Naive thymus-derived CD4-positive, alpha-beta T cell (primary cell): ENCODE measurements at regions not wholly inside any gene's neighbourhood (a gene's known extent, or its start where the extent isn't known, plus 50 kb on each side); places are given as distances from the start of the nearest gene placed in this dataset.

Experiments
- ATAC-seq: fragments of 150-1000 bp; cut with Tn5 transposase; 2 replicates; pipeline ENCODE4 v1.10.0; 2021; ENCODE audit warnings: mild to moderate bottlenecking, moderate library complexity
- CTCF ChIA-PET: fragments of 350-600 bp; sonication (Branson Sonifier 250); formaldehyde crosslinking; loops from one replicate; lab custom pipeline; 2021; ENCODE audit warnings: antibody characterized with exemption; lab: Charles Lee
- POLR2A ChIA-PET: fragments of 350-600 bp; sonication (Branson Sonifier 250); formaldehyde crosslinking; loops from one replicate; lab custom pipeline; 2021; ENCODE audit warnings: antibody characterized with exemption, inconsistent platforms; lab: Charles Lee
- DNase-seq, 9 donors: peaks; one replicate each; pipeline versions ENCODE4 v3.0.0 to v3.0.0-alpha.2; 2020 to 2022; ENCODE audit warnings: mixed read lengths in 1 of 9
- H3K27ac ChIP-seq: one replicate; pipeline ENCODE4 v1.7.0; 2013; ENCODE audit warnings: mild to moderate bottlenecking, low read depth, low read length, moderate library complexity
- H3K27me3 ChIP-seq, 2 donors: one replicate each; pipeline ENCODE4 v1.7.0; 2013; ENCODE audit warnings: low read length in 2 of 2, mild to moderate bottlenecking in 2 of 2, moderate library complexity in 2 of 2; ENCODE audit not compliant: control insufficient read depth in 2 of 2, insufficient read depth in 2 of 2
- H3K36me3 ChIP-seq, 3 experiments: 1 replicate in 2 of 3; 2 replicates in 1 of 3; pipeline ENCODE4 v1.7.0; 2013; ENCODE audit warnings: low read length in 3 of 3, mild to moderate bottlenecking in 3 of 3, moderate library complexity in 1 of 3; ENCODE audit not compliant: insufficient read depth in 3 of 3, control insufficient read depth in 2 of 3
- H3K4me1 ChIP-seq, 2 donors: one replicate each; pipeline ENCODE4 v1.7.0; 2013; ENCODE audit warnings: low read length in 2 of 2, mild to moderate bottlenecking in 2 of 2, moderate library complexity in 1 of 2; ENCODE audit not compliant: control insufficient read depth in 2 of 2, insufficient read depth in 2 of 2
- H3K4me3 ChIP-seq: 2 replicates; pipeline ENCODE4 v1.7.0; 2013; ENCODE audit warnings: mild to moderate bottlenecking, low read length
- H3K9me3 ChIP-seq, 3 experiments: 1 replicate in 2 of 3; 2 replicates in 1 of 3; pipeline ENCODE4 v1.7.0; 2013; ENCODE audit warnings: low read length in 3 of 3; ENCODE audit not compliant: control insufficient read depth in 2 of 3
- H3K27ac Mint-ChIP-seq, 9 donors: one replicate each; pipeline ENCODE4 v1.8.0; 2020 to 2022; ENCODE audit warnings: mixed read lengths in 9 of 9, mild to moderate bottlenecking in 8 of 9, moderate library complexity in 5 of 9, inconsistent platforms in 2 of 9
- H3K27me3 Mint-ChIP-seq, 5 donors: one replicate each; pipeline ENCODE4 v1.8.0; 2021 to 2022; ENCODE audit warnings: mixed read lengths in 5 of 5, mild to moderate bottlenecking in 1 of 5
- H3K36me3 Mint-ChIP-seq, 5 donors: one replicate each; pipeline ENCODE4 v1.8.0; 2020 to 2022; ENCODE audit warnings: mixed read lengths in 5 of 5, mild to moderate bottlenecking in 3 of 5, inconsistent platforms in 1 of 5
- H3K4me1 Mint-ChIP-seq, 7 donors: one replicate each; pipeline ENCODE4 v1.8.0; 2020 to 2022; ENCODE audit warnings: mixed read lengths in 7 of 7, mild to moderate bottlenecking in 3 of 7, inconsistent platforms in 1 of 7
- H3K4me3 Mint-ChIP-seq, 10 donors: one replicate each; pipeline ENCODE4 v1.8.0; 2020 to 2022; ENCODE audit warnings: mild to moderate bottlenecking in 10 of 10, mixed read lengths in 10 of 10, moderate library complexity in 6 of 10, inconsistent platforms in 2 of 10
- H3K9me3 Mint-ChIP-seq, 11 donors: one replicate each; pipeline ENCODE4 v1.8.0; 2020 to 2022; ENCODE audit warnings: mixed read lengths in 11 of 11, mild to moderate bottlenecking in 4 of 11, inconsistent platforms in 1 of 11, moderate library complexity in 1 of 11
- intact Hi-C, 2 donors: fragments of 100-400 bp; cut with micrococcal nuclease; formaldehyde crosslinking; loops; one replicate each; pipeline ENCODE4 v1.15.1; 2023

DNA sequence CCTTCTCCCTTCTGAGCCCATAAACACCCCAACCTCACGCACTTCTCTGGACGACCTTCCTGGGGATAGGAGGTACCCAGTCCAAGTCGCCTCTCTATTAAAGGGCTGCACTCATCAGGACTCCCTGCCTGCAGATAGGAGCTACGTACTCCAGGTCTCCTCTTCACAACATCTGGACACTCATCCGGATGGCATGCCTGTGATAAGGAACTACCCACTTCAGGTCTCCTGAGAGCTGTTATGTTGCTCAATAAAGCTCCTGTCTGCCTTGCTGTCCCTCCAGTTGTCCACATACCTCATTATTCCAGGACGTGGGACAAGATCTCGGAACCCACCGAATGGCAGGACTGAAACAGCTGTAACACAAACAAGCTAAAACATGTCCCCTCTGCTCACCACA lies 548.0 kb downstream of the TBC1D32 start:
- no peak overlapping the region for H3K27ac ChIP-seq
- ChIA-PET POLR2A (no interaction called here), CTCF (no interaction called here)
- no peaks in the 10 kb centered on the region for H3K27me3 ChIP-seq
- H3K36me3 ChIP-seq, result no peaks in the 10 kb centered on the region
- Mint-ChIP-seq H3K36me3 (no peaks in the 10 kb centered on the region), H3K4me3 (no peak overlapping the region), H3K27me3 (no peaks in the 10 kb centered on the region), H3K4me1 (no peaks in the 10 kb centered on the region), H3K9me3 (peaks cover 0 to 6% (median 0%) of the 10 kb centered on the region in 11 donors), H3K27ac (no peak overlapping the region)
- H3K4me1 ChIP-seq, result no peaks in the 10 kb centered on the region
- no peak overlapping the region for H3K4me3 ChIP-seq
- no peaks in the 10 kb centered on the region for H3K9me3 ChIP-seq
- intact Hi-C loops, result no loop called here
- DNase-seq, result no peak
- no peak for ATAC-seq

DNA sequence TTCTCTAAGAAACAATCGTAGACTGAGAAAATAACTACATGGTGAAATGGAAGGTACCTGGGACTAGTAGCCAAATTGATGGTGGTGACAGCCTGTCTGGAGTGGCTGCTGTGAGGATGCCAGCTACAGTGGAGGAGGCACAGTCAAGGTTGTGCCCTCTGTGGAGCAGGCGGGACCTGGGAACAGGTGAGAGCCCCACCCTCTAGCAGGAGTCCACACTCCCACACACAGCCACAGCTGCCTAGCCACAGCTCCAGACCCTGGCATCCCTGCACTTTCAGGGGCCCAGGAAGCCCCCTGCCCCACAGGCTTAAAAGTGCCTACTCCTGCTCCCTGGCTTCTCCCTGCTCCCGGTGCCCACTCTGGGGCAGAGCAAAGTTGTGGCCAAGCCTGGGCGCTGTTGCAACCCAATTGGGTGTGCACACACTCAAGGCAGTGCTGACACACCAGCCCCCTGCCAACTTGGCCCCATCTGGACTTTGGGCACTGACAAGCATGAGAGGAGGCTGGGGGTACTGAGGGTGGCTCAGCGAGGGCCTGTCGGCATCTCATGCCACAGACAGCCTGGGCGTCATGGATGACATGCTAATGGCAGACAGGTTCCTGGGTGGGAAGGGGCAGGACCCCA lies 548.7 kb downstream of the TBC1D32 start:
- no peaks in the 10 kb centered on the region for H3K4me1 ChIP-seq
- no peaks in the 10 kb centered on the region for H3K9me3 ChIP-seq
- H3K27ac Mint-ChIP-seq, result no peak overlapping the region
- POLR2A ChIA-PET, result no interaction called here
- H3K36me3 ChIP-seq, result no peaks in the 10 kb centered on the region
- H3K27me3 Mint-ChIP-seq, result no peaks in the 10 kb centered on the region
- no peak overlapping the region for H3K4me3 Mint-ChIP-seq
- no peaks in the 10 kb centered on the region for H3K27me3 ChIP-seq
- CTCF ChIA-PET, result no interaction called here
- H3K9me3 Mint-ChIP-seq, result peaks cover 0 to 6% (median 0%) of the 10 kb centered on the region in 11 donors
- H3K4me1 Mint-ChIP-seq, result no peaks in the 10 kb centered on the region
- DNase-seq (no peak), ATAC-seq (peak; percentile 29)
- no peaks in the 10 kb centered on the region for H3K36me3 Mint-ChIP-seq
- no peak overlapping the region for H3K4me3 ChIP-seq
- no peak overlapping the region for H3K27ac ChIP-seq
- intact Hi-C loops, result no loop called here

DNA sequence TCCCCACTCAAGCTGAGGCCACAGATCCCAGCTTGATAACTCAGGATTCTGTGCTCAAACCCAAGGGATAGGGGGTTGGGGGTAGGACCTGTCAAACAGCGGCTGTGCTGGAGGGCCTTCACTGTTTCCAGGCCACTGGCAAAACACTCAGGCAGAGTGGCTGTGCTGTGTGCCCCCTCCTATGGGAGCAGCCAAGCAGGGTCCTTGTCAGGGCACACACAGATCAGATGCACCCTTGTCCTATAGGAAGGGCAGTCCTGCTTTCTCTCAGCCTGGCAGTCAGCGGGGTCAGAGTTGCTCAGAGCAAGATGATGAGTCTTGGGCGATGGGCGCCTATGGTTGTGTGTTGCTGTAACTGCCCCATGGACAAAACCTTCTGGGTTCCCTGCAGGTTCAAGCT lies 554.8 kb downstream of the TBC1D32 start:
- Histone ChIP-seq H3K9me3 (no peaks in the 10 kb centered on the region), H3K4me1 (no peaks in the 10 kb centered on the region), H3K27me3 (no peaks in the 10 kb centered on the region), H3K27ac (no peak overlapping the region), H3K4me3 (no peak overlapping the region), H3K36me3 (no peaks in the 10 kb centered on the region)
- Mint-ChIP-seq H3K4me3 (no peak overlapping the region), H3K36me3 (no peaks in the 10 kb centered on the region), H3K9me3 (peaks cover 0 to 12% (median 4%) of the 10 kb centered on the region in 11 donors), H3K27me3 (peaks cover 0 to 4% (median 0%) of the 10 kb centered on the region in 5 donors), H3K27ac (no peak overlapping the region), H3K4me1 (no peaks in the 10 kb centered on the region)
- ChIA-PET CTCF (no interaction called here), POLR2A (no interaction called here)
- DNase-seq (no peak), ATAC-seq (no peak)
- intact Hi-C loops, result no loop called here

DNA sequence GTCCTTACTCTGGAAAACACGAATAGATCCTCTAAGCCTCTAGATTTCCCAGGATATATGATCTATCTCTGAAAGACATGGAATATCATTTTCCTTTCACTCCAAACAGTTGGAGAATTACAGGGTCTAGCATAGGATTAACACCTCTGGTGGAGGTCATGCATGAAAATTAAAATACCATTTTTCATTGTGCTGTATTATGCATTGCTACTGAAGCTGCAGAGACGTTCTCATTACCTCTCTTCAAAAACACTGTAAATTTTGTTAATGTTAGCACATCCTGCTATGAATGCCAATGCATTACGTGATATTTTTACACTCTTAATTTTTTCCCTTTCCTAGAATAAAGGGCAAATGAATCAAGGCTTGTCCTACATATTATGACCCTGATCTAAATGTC lies 558.6 kb downstream of the TBC1D32 start:
- no peaks in the 10 kb centered on the region for H3K27me3 ChIP-seq
- H3K9me3 ChIP-seq, result no peaks in the 10 kb centered on the region
- no peak for DNase-seq
- H3K36me3 ChIP-seq, result no peaks in the 10 kb centered on the region
- no peak overlapping the region for H3K27ac ChIP-seq
- H3K4me3 ChIP-seq, result no peak overlapping the region
- intact Hi-C loops, result no loop called here
- H3K4me1 ChIP-seq, result no peaks in the 10 kb centered on the region
- Mint-ChIP-seq H3K27ac (no peak overlapping the region), H3K9me3 (peaks cover 0 to 12% (median 0%) of the 10 kb centered on the region in 11 donors), H3K27me3 (peaks cover 0 to 4% (median 0%) of the 10 kb centered on the region in 5 donors), H3K4me1 (no peaks in the 10 kb centered on the region), H3K36me3 (no peaks in the 10 kb centered on the region), H3K4me3 (no peak overlapping the region)
- CTCF ChIA-PET, result no interaction called here
- POLR2A ChIA-PET, result no interaction called here
- ATAC-seq, result no peak

DNA sequence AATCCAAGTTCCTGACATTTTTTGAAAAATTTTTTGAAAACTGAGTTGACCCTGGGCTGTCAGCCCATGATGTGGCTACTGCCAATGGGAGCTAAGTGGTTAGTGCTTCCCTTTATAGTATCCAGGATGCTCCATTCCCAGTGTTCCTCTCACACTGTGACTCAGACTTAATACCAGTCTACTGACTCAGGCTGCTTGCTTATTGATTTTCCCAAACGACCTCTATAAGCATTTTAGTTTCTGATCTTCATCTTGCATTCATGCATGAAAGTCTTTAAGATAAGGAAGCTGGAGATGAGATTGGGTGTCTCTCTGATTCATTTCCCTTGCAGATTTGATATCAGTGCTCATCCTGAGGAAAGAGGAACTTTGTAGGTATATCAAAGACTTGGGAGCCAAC lies 560.0 kb downstream of the TBC1D32 start:
- peaks cover 0 to 12% (median 2%) of the 10 kb centered on the region in 11 donors for H3K9me3 Mint-ChIP-seq
- Histone ChIP-seq H3K4me3 (no peak overlapping the region), H3K4me1 (no peaks in the 10 kb centered on the region), H3K27me3 (no peaks in the 10 kb centered on the region), H3K36me3 (no peaks in the 10 kb centered on the region), H3K9me3 (no peaks in the 10 kb centered on the region), H3K27ac (no peak overlapping the region)
- intact Hi-C loops, result no loop called here
- no peak overlapping the region for H3K4me3 Mint-ChIP-seq
- H3K27ac Mint-ChIP-seq, result no peak overlapping the region
- H3K4me1 Mint-ChIP-seq, result no peaks in the 10 kb centered on the region
- CTCF ChIA-PET, result no interaction called here
- H3K36me3 Mint-ChIP-seq, result no peaks in the 10 kb centered on the region
- POLR2A ChIA-PET, result no interaction called here
- no peak for ATAC-seq
- DNase-seq, result no peak
- H3K27me3 Mint-ChIP-seq, result peaks cover 0 to 4% (median 0%) of the 10 kb centered on the region in 5 donors

DNA sequence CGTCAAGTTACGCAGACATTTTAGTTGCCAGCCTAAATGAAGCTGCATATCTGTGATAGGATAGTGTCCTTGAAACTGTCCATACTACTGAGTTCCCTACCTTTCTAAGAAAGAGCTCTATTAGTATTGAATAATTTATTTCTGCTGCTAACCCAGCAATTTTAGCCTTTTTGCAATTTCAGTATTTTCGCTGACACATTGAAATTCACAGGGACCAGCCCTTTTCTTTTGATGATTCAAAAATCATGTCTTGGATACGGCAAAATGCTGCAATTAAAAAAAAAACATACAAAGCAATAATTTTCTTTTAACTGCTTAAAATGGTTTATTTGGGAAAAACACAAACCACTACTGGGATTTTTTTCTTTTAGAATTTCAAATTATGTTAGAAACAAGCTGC lies 563.3 kb downstream of the TBC1D32 start:
- intact Hi-C loops, result no loop called here
- H3K4me3 ChIP-seq, result no peak overlapping the region
- CTCF ChIA-PET, result no interaction called here
- H3K4me3 Mint-ChIP-seq, result no peak overlapping the region
- H3K9me3 Mint-ChIP-seq, result peaks cover 0 to 5% (median 0%) of the 10 kb centered on the region in 11 donors
- H3K4me1 Mint-ChIP-seq, result no peaks in the 10 kb centered on the region
- no peaks in the 10 kb centered on the region for H3K36me3 ChIP-seq
- POLR2A ChIA-PET, result no interaction called here
- DNase-seq (no peak), ATAC-seq (no peak)
- no peak overlapping the region for H3K27ac Mint-ChIP-seq
- H3K27ac ChIP-seq, result no peak overlapping the region
- H3K27me3 Mint-ChIP-seq, result no peaks in the 10 kb centered on the region
- no peaks in the 10 kb centered on the region for H3K9me3 ChIP-seq
- no peaks in the 10 kb centered on the region for H3K4me1 ChIP-seq
- H3K27me3 ChIP-seq, result no peaks in the 10 kb centered on the region
- H3K36me3 Mint-ChIP-seq, result no peaks in the 10 kb centered on the region

DNA sequence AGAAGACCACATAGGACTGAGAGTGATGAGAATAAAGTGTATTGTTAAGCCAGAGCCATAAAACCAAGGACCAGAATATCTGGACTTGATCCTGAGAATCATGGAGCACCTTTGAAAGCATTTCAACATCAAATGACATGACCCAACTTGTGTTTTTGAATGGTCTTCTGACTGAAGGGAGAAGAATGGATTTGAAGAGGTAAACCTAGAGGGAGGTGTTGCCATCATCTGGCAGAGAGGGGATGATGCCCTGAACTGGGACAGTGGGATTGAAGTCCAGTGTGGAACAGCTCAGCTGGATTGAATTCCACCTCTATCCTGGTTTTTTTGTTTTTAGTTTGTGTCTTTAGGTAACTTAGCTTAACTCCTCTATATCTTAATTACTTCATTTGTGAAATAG lies 570.0 kb downstream of the TBC1D32 start:
- ChIA-PET CTCF (no interaction called here), POLR2A (no interaction called here)
- H3K27me3 Mint-ChIP-seq, result no peaks in the 10 kb centered on the region
- no peak for ATAC-seq
- H3K4me3 Mint-ChIP-seq, result no peak overlapping the region
- Histone ChIP-seq H3K4me1 (no peaks in the 10 kb centered on the region), H3K4me3 (no peak overlapping the region), H3K9me3 (no peaks in the 10 kb centered on the region), H3K27me3 (no peaks in the 10 kb centered on the region), H3K27ac (no peak overlapping the region), H3K36me3 (no peaks in the 10 kb centered on the region)
- intact Hi-C loops, result no loop called here
- peaks cover 0 to 5% (median 0%) of the 10 kb centered on the region in 11 donors for H3K9me3 Mint-ChIP-seq
- H3K4me1 Mint-ChIP-seq, result no peaks in the 10 kb centered on the region
- DNase-seq, result no peak
- no peak overlapping the region for H3K27ac Mint-ChIP-seq
- no peaks in the 10 kb centered on the region for H3K36me3 Mint-ChIP-seq
